Parathyroid adenoma (tissue), 2 donors: ENCODE measurements at regions not wholly inside any gene's neighbourhood (a gene's known extent, or its start where the extent isn't known, plus 50 kb on each side); places are given as distances from the start of the nearest gene placed in this dataset.

Experiments
- H2AFZ ChIP-seq: fragments of 300-600 bp; sonication (generic); one replicate; pipeline ENCODE4 v1.7.0; 2017; ENCODE audit warnings: antibody characterized with exemption, mild to moderate bottlenecking
- H3K27ac ChIP-seq: fragments of 300-600 bp; sonication (generic); one replicate; pipeline ENCODE4 v1.7.0; 2017
- H3K27me3 ChIP-seq: fragments of 300-600 bp; sonication (generic); one replicate; pipeline ENCODE4 v1.7.0; 2017; ENCODE audit warnings: low read length; ENCODE audit not compliant: control insufficient read depth, insufficient read depth
- H3K36me3 ChIP-seq: fragments of 300-600 bp; sonication (generic); one replicate; pipeline ENCODE4 v1.7.0; 2017; ENCODE audit warnings: low read length; ENCODE audit not compliant: control insufficient read depth, insufficient read depth
- H3K4me1 ChIP-seq: fragments of 300-600 bp; sonication (generic); one replicate; pipeline ENCODE4 v1.7.0; 2017; ENCODE audit warnings: control low read depth
- H3K4me2 ChIP-seq: fragments of 300-600 bp; sonication (generic); one replicate; pipeline ENCODE4 v1.7.0; 2017; ENCODE audit warnings: low read length
- H3K4me3 ChIP-seq: fragments of 300-600 bp; sonication (generic); one replicate; pipeline ENCODE4 v1.7.0; 2017; ENCODE audit warnings: low read depth, low read length
- H3K79me2 ChIP-seq: fragments of 300-600 bp; sonication (generic); one replicate; pipeline ENCODE4 v1.7.0; 2017; ENCODE audit warnings: control low read depth
- H3K9ac ChIP-seq: fragments of 300-600 bp; sonication (generic); one replicate; pipeline ENCODE4 v1.7.0; 2017; ENCODE audit warnings: mild to moderate bottlenecking
- H3K9me3 ChIP-seq: fragments of 300-600 bp; sonication (generic); one replicate; pipeline ENCODE4 v1.7.0; 2017; ENCODE audit warnings: low read length; ENCODE audit not compliant: control insufficient read depth
- TF ChIP-seq, protein P1 (sequence below): fragments of 300-600 bp; sonication (generic); IDR thresholded peaks from one replicate; pipeline ENCODE4 v1.7.0; 2017; ENCODE audit warnings: antibody characterized with exemption, mild to moderate bottlenecking
- donor health status: primary hyperparathyroidism.

DNA sequence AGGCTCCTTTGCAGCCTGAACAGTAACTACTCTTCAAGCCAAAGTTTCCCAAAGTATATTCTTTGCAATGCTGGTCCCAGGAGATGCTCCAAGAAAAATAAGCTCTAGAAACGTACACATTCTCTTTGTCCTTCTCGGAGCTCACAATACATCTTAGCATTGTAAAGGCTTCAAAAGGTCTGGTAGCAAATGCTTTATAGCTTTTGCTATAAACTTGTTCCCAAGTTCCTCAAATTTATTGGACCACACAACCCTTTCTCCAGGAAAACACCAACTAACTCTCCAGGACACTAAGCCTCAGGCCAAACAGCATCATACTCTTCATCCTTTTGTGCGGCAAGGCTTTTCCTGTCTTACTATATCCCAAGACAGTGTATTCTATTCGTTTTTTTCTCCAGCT, 455.6 kb upstream of the PROK2 start:
- Histone ChIP-seq H3K36me3 (no peaks in the 10 kb centered on the region), H3K27me3 (no peaks in the 10 kb centered on the region), H3K4me3 (no peak overlapping the region), H3K27ac (no peak overlapping the region), H2AFZ (no peak overlapping the region), H3K9ac (no peak overlapping the region), H3K4me1 (no peaks in the 10 kb centered on the region), H3K4me2 (no peak overlapping the region), H3K79me2 (no peaks in the 10 kb centered on the region), H3K9me3 (no peaks in the 10 kb centered on the region)
- TF ChIP-seq, protein P1, sequence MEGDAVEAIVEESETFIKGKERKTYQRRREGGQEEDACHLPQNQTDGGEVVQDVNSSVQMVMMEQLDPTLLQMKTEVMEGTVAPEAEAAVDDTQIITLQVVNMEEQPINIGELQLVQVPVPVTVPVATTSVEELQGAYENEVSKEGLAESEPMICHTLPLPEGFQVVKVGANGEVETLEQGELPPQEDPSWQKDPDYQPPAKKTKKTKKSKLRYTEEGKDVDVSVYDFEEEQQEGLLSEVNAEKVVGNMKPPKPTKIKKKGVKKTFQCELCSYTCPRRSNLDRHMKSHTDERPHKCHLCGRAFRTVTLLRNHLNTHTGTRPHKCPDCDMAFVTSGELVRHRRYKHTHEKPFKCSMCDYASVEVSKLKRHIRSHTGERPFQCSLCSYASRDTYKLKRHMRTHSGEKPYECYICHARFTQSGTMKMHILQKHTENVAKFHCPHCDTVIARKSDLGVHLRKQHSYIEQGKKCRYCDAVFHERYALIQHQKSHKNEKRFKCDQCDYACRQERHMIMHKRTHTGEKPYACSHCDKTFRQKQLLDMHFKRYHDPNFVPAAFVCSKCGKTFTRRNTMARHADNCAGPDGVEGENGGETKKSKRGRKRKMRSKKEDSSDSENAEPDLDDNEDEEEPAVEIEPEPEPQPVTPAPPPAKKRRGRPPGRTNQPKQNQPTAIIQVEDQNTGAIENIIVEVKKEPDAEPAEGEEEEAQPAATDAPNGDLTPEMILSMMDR: no peak

DNA sequence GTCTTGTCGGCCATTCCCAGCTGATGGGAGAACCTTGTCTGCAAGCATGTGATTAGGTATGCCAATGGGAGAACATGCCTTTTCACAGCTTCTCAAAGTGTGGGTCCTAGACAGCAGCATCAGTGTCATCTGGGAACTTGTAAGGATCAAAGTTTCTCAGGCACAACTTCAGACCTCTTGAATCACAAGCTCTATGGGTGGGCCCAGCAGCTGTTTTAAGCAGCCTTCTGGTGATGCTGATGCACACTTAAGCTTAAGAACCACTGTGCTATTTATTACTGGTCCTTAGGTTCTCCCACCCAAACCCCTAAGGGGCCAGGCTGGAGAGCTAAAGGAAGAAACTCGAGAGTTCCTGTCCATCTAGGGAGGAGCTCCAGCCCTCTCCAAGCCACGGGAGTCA, 453.9 kb upstream of the PROK2 start:
- H3K4me2 ChIP-seq: no peak overlapping the region
- H3K79me2 ChIP-seq: no peaks in the 10 kb centered on the region
- no peak overlapping the region for H3K4me3 ChIP-seq
- H3K27ac ChIP-seq: no peak overlapping the region
- H2AFZ ChIP-seq: no peak overlapping the region
- no peaks in the 10 kb centered on the region for H3K4me1 ChIP-seq
- TF ChIP-seq, protein P1: no peak
- H3K9ac ChIP-seq: no peak overlapping the region
- H3K36me3 ChIP-seq: no peaks in the 10 kb centered on the region
- no peaks in the 10 kb centered on the region for H3K9me3 ChIP-seq
- H3K27me3 ChIP-seq: no peaks in the 10 kb centered on the region

DNA sequence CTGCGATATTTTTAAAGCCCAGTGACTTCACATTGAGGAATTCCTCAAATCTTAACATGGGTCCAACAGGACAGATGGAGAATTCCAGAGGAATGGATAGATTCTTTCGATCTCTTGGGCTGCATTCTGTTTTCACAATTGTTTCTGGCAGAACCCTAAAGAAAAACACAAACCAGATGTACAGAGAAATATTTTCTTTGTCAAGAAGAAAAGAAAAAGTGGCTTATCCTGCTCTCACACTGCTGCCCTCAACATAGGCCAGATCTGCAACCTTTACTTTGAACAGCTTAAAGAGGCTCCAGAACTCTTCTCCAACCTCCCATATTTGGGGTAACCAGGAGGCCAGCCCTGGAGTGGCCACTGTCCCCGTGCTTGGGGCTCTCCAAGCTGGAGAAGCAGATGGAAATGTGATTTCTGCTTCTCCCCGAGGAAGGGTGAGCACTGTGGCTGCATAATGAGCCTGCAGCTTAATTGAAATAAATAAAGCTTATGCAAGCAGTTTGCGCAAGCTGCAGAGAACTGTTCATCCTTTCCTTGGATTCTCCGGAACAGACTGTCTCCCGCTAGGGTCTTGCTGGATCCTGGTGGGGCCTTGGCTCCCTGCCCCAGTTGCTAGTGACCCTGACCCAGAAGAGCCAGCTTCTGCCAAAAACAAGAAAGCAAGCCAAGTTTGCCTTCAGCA, 453.2 kb upstream of the PROK2 start:
- Histone ChIP-seq H3K9me3 (no peaks in the 10 kb centered on the region), H3K4me3 (no peak overlapping the region), H3K27me3 (no peaks in the 10 kb centered on the region), H3K36me3 (no peaks in the 10 kb centered on the region), H3K4me2 (no peak overlapping the region), H3K27ac (no peak overlapping the region), H2AFZ (no peak overlapping the region), H3K4me1 (no peaks in the 10 kb centered on the region), H3K9ac (no peak overlapping the region), H3K79me2 (no peaks in the 10 kb centered on the region)
- TF ChIP-seq, protein P1: no peak

DNA sequence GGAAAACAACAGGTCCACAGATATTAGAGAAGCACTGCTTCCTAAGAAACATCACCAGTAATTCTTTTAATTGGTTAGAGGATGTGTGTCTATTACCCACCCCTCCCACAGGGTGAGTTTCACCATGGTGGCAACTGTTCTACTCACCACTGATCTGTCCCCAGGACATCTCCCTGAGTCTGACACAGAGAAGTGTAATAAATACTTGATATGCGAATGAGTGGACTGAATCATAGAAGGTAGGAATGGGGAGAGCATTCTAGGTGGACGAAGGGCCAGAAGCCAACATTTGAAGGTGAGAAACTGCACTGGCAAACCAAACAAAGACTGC, 452.7 kb upstream of the PROK2 start:
- Histone ChIP-seq H3K27ac (no peak overlapping the region), H3K9ac (no peak overlapping the region), H2AFZ (no peak overlapping the region), H3K79me2 (no peaks in the 10 kb centered on the region), H3K4me3 (no peak overlapping the region), H3K27me3 (no peaks in the 10 kb centered on the region), H3K9me3 (no peaks in the 10 kb centered on the region), H3K4me2 (no peak overlapping the region), H3K4me1 (no peaks in the 10 kb centered on the region), H3K36me3 (no peaks in the 10 kb centered on the region)
- TF ChIP-seq, protein P1: no peak

DNA sequence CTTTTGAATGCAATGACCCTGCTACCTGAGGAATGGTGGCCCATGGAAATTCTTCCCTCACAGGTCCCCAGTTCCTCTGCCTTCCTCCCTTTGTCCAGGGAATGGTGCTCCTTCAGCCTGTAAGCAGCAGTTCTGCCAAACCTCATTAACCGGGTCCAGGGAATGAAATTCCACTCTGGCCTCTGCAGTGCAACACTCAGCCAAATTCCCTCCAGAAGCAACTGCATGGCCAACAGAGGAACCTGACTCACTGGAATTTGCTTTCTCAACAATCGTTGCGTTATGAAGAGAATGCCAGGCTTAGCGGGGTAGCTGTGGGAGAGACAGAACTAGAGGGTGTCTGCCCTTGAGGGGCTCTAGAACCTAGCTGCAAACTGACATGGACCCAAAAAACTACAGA, 449.4 kb upstream of the PROK2 start:
- H3K4me2 ChIP-seq: no peak overlapping the region
- H3K4me1 ChIP-seq: no peaks in the 10 kb centered on the region
- TF ChIP-seq, protein P1: no peak
- no peak overlapping the region for H2AFZ ChIP-seq
- no peaks in the 10 kb centered on the region for H3K36me3 ChIP-seq
- no peaks in the 10 kb centered on the region for H3K27me3 ChIP-seq
- H3K4me3 ChIP-seq: no peak overlapping the region
- no peak overlapping the region for H3K9ac ChIP-seq
- H3K9me3 ChIP-seq: no peaks in the 10 kb centered on the region
- no peaks in the 10 kb centered on the region for H3K79me2 ChIP-seq
- H3K27ac ChIP-seq: no peak overlapping the region
